AG04450 (cell line): ENCODE measurements at regions not wholly inside any gene's neighbourhood (a gene's known extent, or its start where the extent isn't known, plus 50 kb on each side); places are given as distances from the start of the nearest gene placed in this dataset.

Experiments
- CTCF ChIA-PET: fragments of 300-600, 350-600 bp; formaldehyde crosslinking; extraction: SDS; loops from one replicate; lab custom pipeline; 2022; ENCODE audit warnings: antibody characterized with exemption, inconsistent platforms; lab: Charles Lee
- POLR2A ChIA-PET: fragments of 350-600 bp; formaldehyde crosslinking; extraction: SDS; loops from one replicate; lab custom pipeline; 2021; ENCODE audit warnings: antibody characterized with exemption, inconsistent platforms; lab: Yijun Ruan, JAX
- DNase-seq: peaks from one replicate; pipeline ENCODE4 v3.0.0-alpha.2; 2011; ENCODE audit warnings: low read depth, low spot score
- H3K27ac ChIP-seq: one replicate; pipeline ENCODE4 v1.5.1; 2012; ENCODE audit warnings: low read depth, low read length, control low read depth
- H3K27me3 ChIP-seq: one replicate; pipeline ENCODE4 v1.6.0; 2012; ENCODE audit warnings: low read length; ENCODE audit not compliant: control insufficient read depth, insufficient read depth
- H3K4me3 ChIP-seq: 2 replicates; pipeline ENCODE4 v1.5.1; 2011; ENCODE audit warnings: mild to moderate bottlenecking, low read depth, low read length, control low read depth
- H3K9me3 ChIP-seq: 2 replicates; pipeline ENCODE4 v1.5.1; 2012; ENCODE audit warnings: low read length; ENCODE audit not compliant: control insufficient read depth, insufficient read depth
- CTCF ChIP-seq: IDR thresholded peaks from 2 replicates; pipeline ENCODE4 v1.5.1; 2011; ENCODE audit warnings: low read depth, low read length, control low read depth, inconsistent platforms

DNA sequence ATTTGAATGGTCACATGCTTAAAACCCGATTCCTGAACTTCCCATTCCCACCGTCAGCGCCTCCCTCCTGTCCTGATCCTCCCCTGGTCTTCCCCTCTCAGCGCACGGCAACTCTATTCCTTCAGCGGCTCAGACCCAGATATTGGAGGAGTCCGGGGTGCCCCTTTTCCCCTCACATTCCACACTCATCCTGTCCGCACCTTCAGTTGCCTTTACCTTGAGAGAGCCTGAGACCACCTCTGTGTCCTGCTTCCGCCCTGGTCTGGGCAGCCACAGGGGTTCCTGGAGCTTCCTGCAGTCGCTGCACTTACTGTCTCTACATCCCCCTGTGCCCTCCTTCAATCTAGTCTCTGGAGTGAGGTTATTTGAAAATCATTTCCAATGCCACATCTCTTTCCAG, 193.4 kb downstream of the BCAS1 start:
- no peak for DNase-seq
- Histone ChIP-seq H3K9me3 (no peaks in the 10 kb centered on the region; the same call in 1 of the 2 replicates), H3K27ac (no peak overlapping the region), H3K27me3 (no peaks in the 10 kb centered on the region), H3K4me3 (no peak overlapping the region)
- TF ChIP-seq CTCF, result no peak
- CTCF ChIA-PET, result no interaction called here
- POLR2A ChIA-PET, result no interaction called here

GRCh38 chr20:53876470-53876869, 193.9 kb downstream of the BCAS1 start:
- ChIA-PET POLR2A (no interaction called here), CTCF (no interaction called here)
- TF ChIP-seq CTCF, result no peak

GRCh38 chr20:53875452-53875851, 194.9 kb downstream of the BCAS1 start:
- H3K4me3 ChIP-seq, result no peak overlapping the region
- no peak for TF ChIP-seq CTCF
- ChIA-PET CTCF (no interaction called here), POLR2A (no interaction called here)
- no peak overlapping the region for H3K27ac ChIP-seq
- H3K27me3 ChIP-seq, result no peaks in the 10 kb centered on the region
- no peak for DNase-seq
- H3K9me3 ChIP-seq, result no peaks in the 10 kb centered on the region; the same call in 1 of the 2 replicates

More at GRCh38 chr20:53876470-53876869, 193.9 kb downstream of the BCAS1 start:
- Histone ChIP-seq H3K9me3 (no peaks in the 10 kb centered on the region; the same call in 1 of the 2 replicates), H3K27me3 (no peaks in the 10 kb centered on the region), H3K4me3 (no peak overlapping the region), H3K27ac (no peak overlapping the region)
- DNase-seq, result no peak

GRCh38 chr20:53874706-53875105, 195.7 kb downstream of the BCAS1 start:
- no peaks in the 10 kb centered on the region; the same call in 1 of the 2 replicates for H3K9me3 ChIP-seq
- POLR2A ChIA-PET, result no interaction called here
- no peak for DNase-seq
- H3K4me3 ChIP-seq, result no peak overlapping the region
- no peak for TF ChIP-seq CTCF
- CTCF ChIA-PET, result no interaction called here
- no peaks in the 10 kb centered on the region for H3K27me3 ChIP-seq
- no peak overlapping the region for H3K27ac ChIP-seq

GRCh38 chr20:53874104-53874503, 196.3 kb downstream of the BCAS1 start:
- ChIA-PET CTCF (no interaction called here), POLR2A (no interaction called here)
- TF ChIP-seq CTCF, result no peak
- no peaks in the 10 kb centered on the region for H3K27me3 ChIP-seq
- H3K27ac ChIP-seq, result no peak overlapping the region
- H3K4me3 ChIP-seq, result no peak overlapping the region
- DNase-seq, result no peak
- no peaks in the 10 kb centered on the region; the same call in 1 of the 2 replicates for H3K9me3 ChIP-seq
